HG03575 (cell line): ENCODE measurements at regions not wholly inside any gene's neighbourhood (a gene's known extent, or its start where the extent isn't known, plus 50 kb on each side); places are given as distances from the start of the nearest gene placed in this dataset.

ENCODE experiments used
- ATAC-seq: cut with Tn5 transposase; IDR thresholded peaks from one replicate; pipeline ENCODE4 v1.9.1; 2021; ENCODE audit not compliant: unreplicated experiment, insufficient number of reproducible peaks, low FRiP score; ENCODE audit errors: extremely low read depth

DNA sequence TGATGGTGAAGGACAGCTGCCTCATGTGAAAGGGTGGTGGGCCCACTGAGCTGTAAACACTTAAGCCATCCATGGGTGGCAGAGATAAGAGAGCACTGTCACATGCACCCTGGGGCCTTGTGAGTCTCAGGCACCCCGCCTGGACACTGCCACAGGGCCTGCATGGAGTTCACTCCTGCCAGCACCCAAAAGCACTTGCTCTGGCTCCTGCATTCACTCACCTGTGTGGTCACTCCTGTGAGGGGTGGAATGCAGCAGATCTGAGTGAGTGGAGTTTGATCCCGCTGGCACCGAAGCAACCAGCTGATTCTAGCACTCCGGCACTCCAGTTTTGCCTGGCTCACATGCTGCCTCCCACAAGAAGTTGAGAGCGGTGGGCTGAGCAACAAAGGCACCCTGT lies 1142.1 kb upstream of the PRMT6 start:
- no peak for ATAC-seq

- no peak for ATAC-seq
Measured at GRCh38 chr1:105934806-105935205, 1121.7 kb upstream of the PRMT6 start.

GRCh38 chr1:105964879-105965278 lies 1091.6 kb upstream of the PRMT6 start:
- no peak for ATAC-seq

GRCh38 chr1:105997516-105997915 lies 1059.0 kb upstream of the PRMT6 start:
- no peak for ATAC-seq

DNA sequence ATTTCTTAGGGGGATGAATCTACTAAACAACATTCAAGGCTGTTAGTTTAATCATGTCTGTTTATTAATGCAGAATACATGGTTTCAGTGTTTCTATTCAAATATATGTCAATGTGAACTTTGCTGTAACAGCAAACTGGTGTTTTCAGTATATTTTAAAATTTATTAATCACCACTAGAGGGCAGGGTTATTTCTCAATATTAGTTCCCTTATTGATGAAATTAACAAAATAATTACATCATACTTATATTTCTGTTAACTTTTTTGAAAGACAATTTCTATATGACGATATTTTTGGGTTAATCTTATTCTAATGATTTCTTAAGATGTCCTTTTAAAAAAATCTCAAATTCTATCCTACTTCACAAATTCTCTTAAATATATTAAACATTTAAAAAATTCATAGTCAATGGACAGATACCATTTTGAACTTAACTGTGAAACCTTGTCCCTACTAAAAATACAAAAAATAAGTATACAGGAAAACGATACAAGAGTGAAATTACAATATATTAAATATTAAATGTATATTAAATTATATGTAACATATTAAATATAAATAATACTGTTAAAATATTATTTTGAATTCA lies 1034.1 kb upstream of the PRMT6 start:
- ATAC-seq, result no peak

DNA sequence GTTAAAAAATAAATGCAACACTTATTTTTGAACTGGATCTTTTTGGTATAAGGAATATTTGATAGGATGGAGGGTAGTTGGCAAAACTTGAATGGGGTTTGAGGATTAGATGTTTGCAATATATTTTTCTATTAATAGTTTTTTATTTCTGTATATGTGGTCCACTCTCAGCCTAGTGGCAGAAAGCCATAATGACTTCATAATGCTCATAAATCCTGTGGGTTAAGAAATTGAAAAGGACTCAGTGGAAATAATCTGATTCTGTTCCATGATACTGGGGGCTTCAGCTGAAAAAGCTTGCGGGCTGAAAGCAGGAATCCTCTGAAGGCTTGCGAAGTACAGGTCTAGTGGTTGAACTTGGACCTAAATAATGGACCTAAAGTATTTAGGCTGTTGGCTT lies 1028.6 kb upstream of the PRMT6 start:
- no peak for ATAC-seq

GRCh38 chr1:106037526-106037925 lies 1018.9 kb upstream of the PRMT6 start:
- ATAC-seq, result no peak

- ATAC-seq, result no peak
Measured at GRCh38 chr1:106038260-106038659, 1018.2 kb upstream of the PRMT6 start.

DNA sequence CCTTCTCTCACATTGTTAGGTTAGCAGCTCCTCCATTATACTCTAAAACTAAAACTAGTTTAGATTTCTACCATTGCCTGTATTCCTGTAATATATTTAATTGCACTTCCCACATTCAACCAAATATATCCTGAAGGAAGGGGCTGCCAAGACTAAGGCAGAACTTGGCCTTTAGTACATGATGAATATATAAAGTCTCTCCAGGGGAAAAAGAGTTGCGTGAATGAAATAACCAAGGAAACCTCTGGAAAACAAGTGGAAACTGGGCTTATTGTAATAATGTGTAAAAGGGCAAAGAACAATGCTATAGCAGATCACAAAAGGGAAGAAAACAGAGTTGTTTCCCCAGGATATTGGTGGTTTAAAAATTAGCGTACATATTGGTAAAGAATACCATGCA lies 1012.5 kb upstream of the PRMT6 start:
- ATAC-seq, result no peak

DNA sequence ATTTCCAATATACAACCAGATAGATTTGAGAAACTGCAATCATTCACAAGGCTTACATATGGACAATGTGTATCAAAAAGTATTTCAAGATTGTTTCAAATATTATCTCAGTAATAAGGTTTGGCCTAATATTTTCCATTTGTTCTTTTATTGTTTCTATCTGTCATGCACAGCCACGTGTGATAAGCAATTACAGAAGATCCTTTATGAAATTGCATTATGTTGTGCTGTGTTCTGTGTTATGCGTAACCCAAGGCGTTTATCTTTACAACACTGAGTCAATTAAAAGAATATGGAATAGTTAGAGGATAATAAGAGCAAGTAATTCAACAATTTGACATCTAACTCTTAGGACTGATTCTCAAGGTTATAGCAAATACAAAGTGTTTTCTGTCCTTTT lies 1009.3 kb upstream of the PRMT6 start:
- ATAC-seq, result no peak

DNA sequence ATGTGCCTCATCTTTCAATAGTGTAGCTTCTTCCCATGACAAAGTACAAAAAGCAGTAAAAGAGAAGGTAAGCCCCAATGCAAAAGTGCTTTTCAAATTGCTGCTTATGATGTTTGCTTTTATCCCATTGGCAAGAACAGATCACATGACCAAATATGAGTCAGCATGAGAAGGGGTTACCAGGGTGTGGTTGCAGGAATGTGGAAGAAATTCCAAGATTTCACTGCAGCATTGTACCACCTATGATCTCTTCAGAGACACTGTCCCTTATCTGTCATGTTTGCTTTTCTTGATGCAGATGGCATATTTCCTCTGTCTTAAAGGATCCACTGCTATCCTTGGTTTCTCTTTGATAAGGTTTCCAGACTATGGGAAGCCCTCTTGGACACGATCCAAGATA lies 1006.9 kb upstream of the PRMT6 start:
- no peak for ATAC-seq

DNA sequence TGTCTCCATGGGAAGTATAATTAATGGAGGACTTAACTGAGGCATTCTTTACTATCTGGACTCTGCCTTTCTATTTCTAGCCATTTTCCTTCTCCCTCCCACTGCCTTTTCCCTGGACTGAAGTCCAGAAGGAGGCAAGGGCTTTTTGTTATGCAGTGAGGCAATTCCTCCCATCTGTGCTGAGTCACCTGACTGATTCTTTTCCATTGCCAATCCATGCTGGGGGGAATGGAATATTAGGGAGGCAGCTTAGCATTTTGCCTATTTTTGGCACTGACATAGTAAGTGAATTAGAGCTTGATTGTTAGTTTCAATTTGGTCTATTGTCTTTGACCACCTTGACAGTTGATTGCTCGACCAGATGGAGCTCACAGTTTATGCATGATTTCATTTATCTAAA lies 1000.6 kb upstream of the PRMT6 start:
- no peak for ATAC-seq

- no peak for ATAC-seq
Measured at GRCh38 chr1:106061586-106062495, 994.6 kb upstream of the PRMT6 start.

- no peak for ATAC-seq
Measured at GRCh38 chr1:106063510-106063909, 993.0 kb upstream of the PRMT6 start.

DNA sequence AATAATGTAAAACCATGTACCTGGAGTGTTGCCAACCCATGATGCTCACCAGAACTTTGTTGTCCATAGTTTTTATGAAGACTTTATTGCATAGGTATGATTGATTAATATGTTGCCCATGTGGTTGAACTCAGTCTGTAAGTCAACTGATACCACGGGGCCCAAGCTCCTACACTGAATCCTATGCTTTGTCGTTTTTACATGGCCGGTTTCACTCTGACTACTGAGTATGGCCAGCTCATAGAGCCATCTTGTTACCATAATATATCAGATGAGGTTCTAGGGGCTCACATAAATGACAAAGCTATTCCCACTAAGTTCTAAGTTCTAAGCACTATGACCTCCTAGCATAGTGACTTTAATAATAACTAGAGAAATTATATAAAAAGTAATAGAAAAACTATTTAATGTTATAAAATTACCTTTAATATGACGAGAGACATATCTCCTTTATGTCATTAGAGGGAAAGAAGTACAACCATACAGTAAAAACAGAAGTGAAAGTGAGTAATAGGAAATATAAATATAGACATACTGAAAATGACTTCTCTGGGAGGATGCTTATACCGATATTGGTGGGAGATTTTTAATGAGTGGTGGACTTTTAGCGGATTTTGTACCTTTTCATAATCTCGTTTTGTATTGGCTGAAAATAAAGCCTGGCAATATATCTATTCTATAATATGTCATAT lies 983.4 kb upstream of the PRMT6 start:
- ATAC-seq, result peak; percentile 93

DNA sequence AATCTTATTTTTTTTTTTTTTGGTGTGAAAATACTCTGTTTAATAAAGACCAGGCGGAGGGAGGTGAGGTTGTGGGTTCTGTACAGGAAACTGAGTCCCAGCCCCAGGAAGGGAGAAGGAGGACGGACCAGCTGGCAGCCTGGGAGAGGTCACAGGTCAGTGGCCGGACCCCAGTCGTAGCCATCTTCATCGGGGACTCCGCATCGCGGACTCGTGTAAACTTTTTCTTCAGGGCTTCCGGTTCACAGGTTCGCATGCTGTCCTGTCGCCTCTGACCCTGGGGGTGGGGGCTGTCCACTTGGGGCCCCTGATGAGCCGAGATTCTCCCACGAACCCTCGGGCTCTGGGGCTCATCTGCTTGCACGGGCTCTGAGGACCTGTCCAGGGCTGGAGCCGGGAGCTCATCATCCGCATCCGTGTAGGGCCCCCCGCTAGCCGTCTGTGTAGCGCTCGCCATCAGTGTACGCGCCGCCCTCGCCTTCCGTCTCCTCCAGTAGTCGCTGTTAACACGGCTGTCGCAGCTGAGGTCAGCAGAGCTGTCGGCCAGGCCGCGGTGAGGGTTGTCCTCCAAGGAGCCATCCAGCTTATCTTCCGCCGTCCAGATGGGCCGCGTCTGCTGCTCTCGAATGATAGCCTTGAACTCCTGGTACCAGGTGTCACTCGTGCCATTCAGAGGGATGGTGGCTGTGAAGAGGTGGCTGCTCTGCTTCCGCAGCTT lies 975.7 kb upstream of the PRMT6 start:
- ATAC-seq, result no peak

DNA sequence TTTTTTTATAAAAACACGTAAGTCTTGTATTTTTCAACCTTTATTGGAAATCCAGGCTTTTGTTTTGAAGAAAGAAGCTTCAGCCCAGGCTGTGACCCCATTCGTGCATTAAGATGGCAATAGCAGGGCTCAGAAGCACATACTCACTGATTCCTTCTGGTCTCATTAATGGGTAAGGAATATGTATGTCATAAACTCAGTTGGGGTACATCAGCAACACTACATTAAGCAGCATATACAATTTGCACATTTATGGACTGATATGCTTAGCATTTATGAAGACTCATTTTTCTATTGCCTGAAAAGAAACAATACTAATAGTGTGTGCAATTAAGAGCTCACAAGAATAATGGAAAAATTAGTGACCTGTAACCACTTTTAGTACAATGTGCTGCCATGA lies 945.4 kb upstream of the PRMT6 start:
- no peak for ATAC-seq

- ATAC-seq, result no peak
Measured at GRCh38 chr1:106113851-106114250, 942.6 kb upstream of the PRMT6 start.

DNA sequence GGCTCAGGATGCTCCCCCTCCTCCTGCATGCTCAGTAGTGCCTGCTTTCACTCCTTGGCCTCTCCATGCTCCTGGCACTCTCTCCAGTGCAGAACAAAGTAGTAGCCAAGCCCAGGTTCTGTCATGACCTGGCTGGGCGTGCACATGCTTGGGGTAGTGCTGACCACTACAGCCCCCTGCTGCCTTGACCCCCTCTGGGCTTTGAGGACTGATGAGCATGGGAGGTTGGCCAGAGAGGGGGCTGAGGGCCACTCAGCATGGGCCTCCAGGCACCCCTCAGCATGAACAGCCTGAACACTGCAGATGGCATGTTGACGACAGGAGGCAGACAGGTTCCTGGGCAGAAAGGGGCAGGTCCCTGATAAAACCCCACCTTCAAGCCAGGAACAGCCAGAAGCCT lies 935.7 kb upstream of the PRMT6 start:
- ATAC-seq, result no peak
